ENCODE measurements at regions not wholly inside any gene's neighbourhood (a gene's known extent, or its start where the extent isn't known, plus 50 kb on each side); places are given as distances from the start of the nearest gene placed in this dataset.

- no peak for TF ChIP-seq POLR2AphosphoS5 (IDR thresholded peaks at IDR 0.05; ENCODE audit: low read depth, low read length)
- TF ChIP-seq TAF1 (IDR thresholded peaks at IDR 0.05; ENCODE audit: borderline replicate concordance, insufficient read depth, low read length), result no peak
- TF ChIP-seq, protein P1, sequence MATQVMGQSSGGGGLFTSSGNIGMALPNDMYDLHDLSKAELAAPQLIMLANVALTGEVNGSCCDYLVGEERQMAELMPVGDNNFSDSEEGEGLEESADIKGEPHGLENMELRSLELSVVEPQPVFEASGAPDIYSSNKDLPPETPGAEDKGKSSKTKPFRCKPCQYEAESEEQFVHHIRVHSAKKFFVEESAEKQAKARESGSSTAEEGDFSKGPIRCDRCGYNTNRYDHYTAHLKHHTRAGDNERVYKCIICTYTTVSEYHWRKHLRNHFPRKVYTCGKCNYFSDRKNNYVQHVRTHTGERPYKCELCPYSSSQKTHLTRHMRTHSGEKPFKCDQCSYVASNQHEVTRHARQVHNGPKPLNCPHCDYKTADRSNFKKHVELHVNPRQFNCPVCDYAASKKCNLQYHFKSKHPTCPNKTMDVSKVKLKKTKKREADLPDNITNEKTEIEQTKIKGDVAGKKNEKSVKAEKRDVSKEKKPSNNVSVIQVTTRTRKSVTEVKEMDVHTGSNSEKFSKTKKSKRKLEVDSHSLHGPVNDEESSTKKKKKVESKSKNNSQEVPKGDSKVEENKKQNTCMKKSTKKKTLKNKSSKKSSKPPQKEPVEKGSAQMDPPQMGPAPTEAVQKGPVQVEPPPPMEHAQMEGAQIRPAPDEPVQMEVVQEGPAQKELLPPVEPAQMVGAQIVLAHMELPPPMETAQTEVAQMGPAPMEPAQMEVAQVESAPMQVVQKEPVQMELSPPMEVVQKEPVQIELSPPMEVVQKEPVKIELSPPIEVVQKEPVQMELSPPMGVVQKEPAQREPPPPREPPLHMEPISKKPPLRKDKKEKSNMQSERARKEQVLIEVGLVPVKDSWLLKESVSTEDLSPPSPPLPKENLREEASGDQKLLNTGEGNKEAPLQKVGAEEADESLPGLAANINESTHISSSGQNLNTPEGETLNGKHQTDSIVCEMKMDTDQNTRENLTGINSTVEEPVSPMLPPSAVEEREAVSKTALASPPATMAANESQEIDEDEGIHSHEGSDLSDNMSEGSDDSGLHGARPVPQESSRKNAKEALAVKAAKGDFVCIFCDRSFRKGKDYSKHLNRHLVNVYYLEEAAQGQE (IDR thresholded peaks at IDR 0.05; ENCODE audit: insufficient read depth in 1 of 2, low read depth in 2 of 2, low read length in 2 of 2), result no peak
- no peak for TF ChIP-seq SIN3A (IDR thresholded peaks at IDR 0.05; ENCODE audit: borderline replicate concordance, insufficient read depth, low read length)
- no peak for TF ChIP-seq FOXP2 (optimal IDR thresholded peaks at IDR 0.05; ENCODE audit: borderline replicate concordance, extremely low read depth, extremely low read length, insufficient read depth)
Observed at GRCh38 chr9:81266086-81266485, 423.3 kb downstream of the TLE1 start.
